ENCODE measurements at regions not wholly inside any gene's neighbourhood (a gene's known extent, or its start where the extent isn't known, plus 50 kb on each side); places are given as distances from the start of the nearest gene placed in this dataset.

DNA sequence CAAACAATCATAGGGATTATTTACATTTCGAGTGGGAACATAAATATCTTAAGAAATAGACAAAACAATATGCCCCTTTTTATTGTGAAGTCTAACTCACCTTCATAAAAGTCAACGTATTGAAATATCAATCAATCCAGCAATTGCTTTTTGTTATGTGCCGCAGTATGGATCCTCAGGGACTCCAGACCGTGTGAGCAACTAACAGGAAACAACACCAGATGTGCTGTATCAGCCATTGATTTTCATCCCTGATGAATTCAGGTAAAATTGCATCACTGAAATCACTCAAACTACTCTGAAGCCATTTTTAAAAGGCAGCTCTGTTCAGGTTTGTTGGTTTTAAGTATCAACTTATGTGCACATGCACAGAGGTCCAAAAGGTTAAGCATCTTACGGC lies 197.3 kb upstream of the FAT1 start:
- TF ChIP-seq POLR2AphosphoS5 (IDR thresholded peaks at IDR 0.05) = no peak
- no peak for TF ChIP-seq POLR2A (IDR thresholded peaks at IDR 0.05)
- no peak for TF ChIP-seq EP300 (IDR thresholded peaks at IDR 0.05; ENCODE audit: low read depth)
- TF ChIP-seq CTCF (IDR thresholded peaks at IDR 0.05) = no peak

Data from transverse colon (tissue), 4 donors.